DMS153 treated with DMSO at 0.1 percent for 48 hours (cell line): ENCODE measurements at regions not wholly inside any gene's neighbourhood (a gene's known extent, or its start where the extent isn't known, plus 50 kb on each side); places are given as distances from the start of the nearest gene placed in this dataset.

Experiments used
- DNase-seq: peaks from one replicate; lab custom pipeline; 2025; ENCODE audit not compliant: unreplicated experiment; lab: John Stamatoyannopoulos, UW

- DNase-seq, result no peak
These were observed 236.4 kb upstream of the TMEM72 start for GRCh38 chr10:44674536-44675386.

GRCh38 chr10:44675387-44675874 is 235.7 kb upstream of the TMEM72 start:
- DNase-seq, result no peak

- no peak for DNase-seq
These were observed 230.4 kb upstream of the TMEM72 start for GRCh38 chr10:44680764-44681163.

DNA sequence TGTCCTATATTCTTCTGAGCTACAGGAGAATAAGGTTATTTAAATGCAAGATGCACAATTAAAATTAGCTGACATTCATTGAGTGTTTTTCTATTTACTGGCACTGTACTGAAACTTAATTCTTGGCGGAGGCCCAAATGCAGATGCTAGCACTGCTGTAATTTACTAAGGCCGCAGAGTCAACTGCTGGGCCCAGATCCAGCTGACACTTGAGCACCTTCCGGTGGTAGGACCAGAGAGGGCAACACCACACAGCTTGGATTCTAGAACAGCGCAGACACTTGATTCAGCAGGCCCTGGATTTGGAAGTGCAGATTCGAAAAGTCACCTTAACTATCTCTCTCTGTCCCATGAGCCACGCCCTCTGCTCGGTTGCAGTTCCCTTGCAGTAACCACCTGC is 228.6 kb upstream of the TMEM72 start:
- DNase-seq, result no peak

- no peak for DNase-seq
These were observed 226.5 kb upstream of the TMEM72 start for GRCh38 chr10:44684661-44685060.

- DNase-seq, result no peak
These were observed 225.9 kb upstream of the TMEM72 start for GRCh38 chr10:44685220-44685619.

- no peak for DNase-seq
These were observed 225.4 kb upstream of the TMEM72 start for GRCh38 chr10:44685747-44686146.

- no peak for DNase-seq
These were observed 221.8 kb upstream of the TMEM72 start for GRCh38 chr10:44689368-44689767.

DNA sequence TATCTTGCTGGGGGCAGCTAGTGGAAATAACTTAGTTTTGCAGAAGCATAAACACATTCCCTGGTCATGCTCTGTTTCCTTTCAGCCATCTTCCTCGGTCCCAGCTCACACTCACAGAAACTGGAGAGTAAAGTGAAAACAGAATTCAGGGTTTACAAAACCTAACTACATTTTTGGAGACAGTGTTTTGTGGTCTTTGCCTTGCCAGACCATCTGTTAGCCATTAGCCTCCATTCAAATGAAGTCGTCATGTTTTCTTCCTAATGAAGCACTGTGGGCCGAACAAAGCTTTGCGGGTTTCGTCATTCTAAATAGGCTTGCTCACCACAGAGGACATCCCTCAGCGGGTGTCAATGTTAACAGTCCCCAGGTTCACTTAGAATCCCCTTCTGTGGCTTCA is 214.6 kb upstream of the TMEM72 start:
- no peak for DNase-seq

DNA sequence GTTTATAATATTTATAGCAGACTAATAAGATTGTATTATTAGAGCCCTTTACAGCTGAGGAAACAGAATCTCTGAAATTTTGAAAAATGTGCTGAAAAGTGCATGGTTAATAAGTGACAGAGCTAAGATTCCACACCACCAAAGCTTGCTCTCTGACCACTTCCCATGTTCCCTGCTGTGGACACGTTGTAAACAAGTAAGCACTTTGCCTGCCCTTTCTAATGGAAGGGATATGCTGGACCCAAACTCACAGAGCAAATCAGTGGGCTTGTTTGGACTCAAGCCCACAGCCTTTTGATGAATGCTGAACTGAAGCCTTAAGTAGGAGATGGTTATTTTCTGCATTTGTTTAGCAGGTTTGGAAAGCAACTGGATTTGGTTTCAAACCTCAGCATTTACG is 214.0 kb upstream of the TMEM72 start:
- DNase-seq, result no peak

GRCh38 chr10:44702531-44702930 is 208.6 kb upstream of the TMEM72 start:
- DNase-seq, result no peak

GRCh38 chr10:44703241-44704155 is 207.6 kb upstream of the TMEM72 start:
- no peak for DNase-seq

DNA sequence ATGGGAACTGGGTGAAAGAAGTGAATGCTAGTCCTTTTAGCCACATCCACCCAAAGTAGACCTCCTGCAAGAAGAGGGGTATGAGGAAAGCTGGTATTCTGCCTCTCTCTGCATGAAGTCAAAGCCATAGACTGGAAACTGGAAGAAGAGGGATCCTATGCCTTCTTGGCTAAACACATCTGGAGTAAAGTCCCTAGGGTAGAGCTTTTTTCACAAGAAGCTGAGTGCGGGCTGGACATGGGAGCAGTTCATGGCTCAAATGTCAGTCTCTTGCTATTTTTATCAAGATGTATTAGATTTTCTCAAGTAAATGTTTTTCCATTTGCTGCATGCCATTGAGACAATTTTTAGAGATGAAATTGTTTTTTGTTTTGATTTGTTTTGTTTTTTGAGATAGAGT is 206.5 kb upstream of the TMEM72 start:
- no peak for DNase-seq

- DNase-seq, result no peak
These were observed 204.4 kb upstream of the TMEM72 start for GRCh38 chr10:44706745-44707144.

DNA sequence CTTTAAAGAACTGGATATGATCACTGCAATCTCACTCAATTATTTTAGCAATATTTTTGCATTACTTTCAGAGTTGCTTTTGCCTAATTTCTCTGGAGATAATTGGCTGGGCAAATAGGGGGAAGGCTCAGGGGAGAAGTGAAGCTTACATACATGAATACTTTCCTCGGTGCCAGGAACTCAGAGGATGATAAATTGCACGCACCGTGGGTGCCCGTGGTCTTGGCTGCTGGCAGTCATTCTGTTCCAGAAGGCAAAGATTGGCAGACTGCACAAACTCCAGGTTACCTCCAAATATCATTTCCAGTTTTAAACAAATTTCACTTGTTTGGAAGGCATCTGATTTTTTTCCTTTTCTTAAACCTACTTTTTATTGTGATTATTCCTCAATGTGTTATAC is 197.8 kb upstream of the TMEM72 start:
- DNase-seq, result no peak

DNA sequence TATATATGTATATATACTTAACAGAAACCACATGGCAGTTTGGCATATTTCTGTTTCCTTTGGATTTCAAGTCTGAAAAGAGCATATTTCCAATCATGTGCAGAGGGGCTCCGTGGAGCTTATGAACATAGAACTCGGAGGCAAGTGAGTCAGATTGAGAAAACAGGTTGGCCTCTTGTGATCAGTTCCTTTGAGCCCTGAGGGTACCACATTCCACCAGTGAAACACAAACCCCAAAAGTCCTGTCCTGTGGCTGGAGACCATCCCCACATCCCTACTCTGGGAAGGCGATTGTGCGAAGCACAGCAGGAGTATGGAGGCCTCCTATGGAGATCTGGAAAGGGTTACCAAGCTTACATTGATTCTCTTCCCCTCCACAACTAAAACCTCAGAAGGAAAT is 196.7 kb upstream of the TMEM72 start:
- no peak for DNase-seq

DNA sequence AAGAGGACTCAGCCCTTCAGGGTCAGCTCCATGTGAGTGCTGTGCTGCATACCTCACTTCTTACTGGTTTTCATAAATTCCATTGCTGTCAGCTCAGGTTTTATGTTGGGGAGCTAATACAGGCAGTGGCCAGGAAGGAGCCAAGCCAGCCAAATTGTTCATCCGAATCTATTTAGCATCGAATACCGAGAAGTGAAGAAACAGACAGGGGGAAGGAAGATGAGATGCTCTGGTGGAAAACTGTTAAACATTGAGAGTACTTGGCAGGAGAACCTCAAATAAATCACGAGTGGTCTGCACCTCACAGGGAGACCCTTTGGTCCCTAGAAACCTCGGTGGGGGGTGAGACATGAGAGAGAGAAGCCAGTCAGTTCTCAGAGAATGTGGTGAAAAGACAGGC is 196.0 kb upstream of the TMEM72 start:
- no peak for DNase-seq

DNA sequence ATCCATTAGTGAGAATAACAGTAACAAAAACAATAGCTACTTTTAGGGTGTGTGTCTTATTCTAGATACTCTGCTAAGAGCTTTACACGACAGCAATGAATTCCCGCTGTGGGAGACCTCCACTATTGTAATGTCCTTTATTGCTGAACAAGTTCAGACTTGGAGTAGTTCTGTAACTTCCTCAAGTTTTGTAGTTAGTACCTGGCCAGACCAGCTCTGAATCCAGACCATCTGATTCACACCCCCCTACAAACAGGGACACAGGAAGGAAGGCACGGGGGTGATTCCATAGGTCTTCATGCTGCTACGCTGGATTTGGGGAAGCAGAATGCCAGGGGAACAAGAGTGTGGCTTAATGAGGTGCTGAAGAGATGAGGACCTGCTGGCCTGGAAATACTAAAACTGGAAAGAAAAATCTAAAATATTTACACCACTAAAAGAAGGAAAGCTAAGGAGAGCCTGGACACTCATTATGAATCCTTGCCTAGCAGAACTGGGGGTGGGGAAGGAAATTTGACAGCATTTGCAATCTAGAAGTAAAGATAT is 194.6 kb upstream of the TMEM72 start:
- no peak for DNase-seq

- no peak for DNase-seq
These were observed 188.1 kb upstream of the TMEM72 start for GRCh38 chr10:44723082-44723481.

DNA sequence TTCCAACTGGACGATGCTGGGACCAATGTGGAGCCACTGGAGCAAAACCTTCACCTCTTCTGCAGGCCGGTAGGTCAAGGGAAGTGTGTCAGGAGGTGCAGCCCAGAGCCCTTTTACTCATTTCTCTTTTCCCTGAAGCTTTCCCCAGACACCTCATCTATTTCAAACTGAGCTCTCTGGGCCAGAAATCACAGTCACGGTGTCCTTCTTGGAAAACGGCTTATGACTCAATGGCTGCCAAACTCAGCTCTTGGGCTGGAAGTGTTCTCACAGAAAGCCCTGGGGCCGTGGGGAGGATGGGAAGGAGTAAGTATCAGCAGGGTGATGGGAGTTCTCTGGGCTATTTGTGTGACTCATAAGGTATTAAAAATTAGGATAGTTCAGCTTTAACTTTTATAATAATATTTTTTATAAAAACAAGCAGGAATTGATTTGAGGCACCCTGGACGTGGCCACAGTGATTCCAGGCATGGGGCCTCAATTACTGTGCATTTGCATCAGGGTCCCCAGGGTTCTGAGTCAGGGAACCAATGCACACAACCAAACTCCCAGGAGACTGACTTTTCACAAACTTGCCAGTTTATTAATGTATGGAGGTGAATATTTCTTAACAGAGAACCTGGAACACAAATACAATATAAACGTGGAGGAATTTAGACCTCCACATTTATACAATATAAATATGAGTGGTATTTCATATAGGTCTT is 187.4 kb upstream of the TMEM72 start:
- no peak for DNase-seq
